ENCODE measurements at regions not wholly inside any gene's neighbourhood (a gene's known extent, or its start where the extent isn't known, plus 50 kb on each side); places are given as distances from the start of the nearest gene placed in this dataset.

- 66 to 83% (median 70%) methylated on average over 2 of the region's 2 CpGs for WGBS, 3 donors
- H3K9me3 ChIP-seq = no peaks in the 10 kb centered on the region
- no peak for DNase-seq
- intact Hi-C loops (cut with DNase I) = no loop called here
- no peaks in the 10 kb centered on the region for H3K36me3 ChIP-seq
- H3K27ac ChIP-seq = no peak overlapping the region
- TF ChIP-seq POLR2A (IDR thresholded peaks at IDR 0.05) = no peak
- no peak for TF ChIP-seq EP300 (IDR thresholded peaks at IDR 0.05)
- TF ChIP-seq CTCF (IDR thresholded peaks at IDR 0.05) = no peak
- no peak overlapping the region for H3K4me3 ChIP-seq
- H3K27me3 ChIP-seq = no peaks in the 10 kb centered on the region
- H3K4me1 ChIP-seq (ENCODE audit: insufficient read depth) = peaks cover 20% of the 10 kb centered on the region
Observed at GRCh38 chr6:37104824-37105147, 65.2 kb upstream of the PIM1 start.

- intact Hi-C loops (cut with DNase I) = no loop called here
- H3K36me3 ChIP-seq = no peaks in the 10 kb centered on the region
- H3K4me1 ChIP-seq (ENCODE audit: insufficient read depth) = peaks cover 26% of the 10 kb centered on the region
- 80 to 83% (median 81%) methylated on average over 6 of the region's 6 CpGs for WGBS, 3 donors
- no peak for TF ChIP-seq POLR2A (IDR thresholded peaks at IDR 0.05)
- TF ChIP-seq EP300 (IDR thresholded peaks at IDR 0.05) = no peak
- TF ChIP-seq CTCF (IDR thresholded peaks at IDR 0.05) = no peak
- no peak overlapping the region for H3K27ac ChIP-seq
- H3K4me3 ChIP-seq = no peak overlapping the region
- DNase-seq = no peak
- H3K9me3 ChIP-seq = no peaks in the 10 kb centered on the region
- H3K27me3 ChIP-seq = no peaks in the 10 kb centered on the region
Observed at GRCh38 chr6:37105148-37106050, 64.6 kb upstream of the PIM1 start.

GRCh38 chr6:37106051-37106363, 63.9 kb upstream of the PIM1 start:
- no peak for TF ChIP-seq EP300 (IDR thresholded peaks at IDR 0.05)
- no peak for TF ChIP-seq POLR2A (IDR thresholded peaks at IDR 0.05)
- TF ChIP-seq CTCF (IDR thresholded peaks at IDR 0.05) = no peak
- no peak overlapping the region for H3K4me3 ChIP-seq
- peaks cover 31% of the 10 kb centered on the region for H3K4me1 ChIP-seq (ENCODE audit: insufficient read depth)
- DNase-seq = no peak
- H3K27me3 ChIP-seq = no peaks in the 10 kb centered on the region
- no peaks in the 10 kb centered on the region for H3K36me3 ChIP-seq
- intact Hi-C loops (cut with DNase I) = no loop called here
- no peaks in the 10 kb centered on the region for H3K9me3 ChIP-seq
- no peak overlapping the region for H3K27ac ChIP-seq

GRCh38 chr6:37106554-37106953, 63.4 kb upstream of the PIM1 start:
- intact Hi-C loops (cut with DNase I) = no loop called here
- TF ChIP-seq POLR2A (IDR thresholded peaks at IDR 0.05) (no peak), CTCF (IDR thresholded peaks at IDR 0.05) (no peak), EP300 (IDR thresholded peaks at IDR 0.05) (no peak)
- no peak for DNase-seq
- Histone ChIP-seq H3K4me1 (ENCODE audit: insufficient read depth) (peaks cover 33% of the 10 kb centered on the region), H3K27ac (no peak overlapping the region), H3K27me3 (no peaks in the 10 kb centered on the region), H3K4me3 (no peak overlapping the region), H3K36me3 (no peaks in the 10 kb centered on the region), H3K9me3 (no peaks in the 10 kb centered on the region)
- 94 to 98% (median 96%) methylated on average over 8 of the region's 8 CpGs for whole genome bisulfite sequencing, 3 donors
